ENCODE measurements at regions not wholly inside any gene's neighbourhood (a gene's known extent, or its start where the extent isn't known, plus 50 kb on each side); places are given as distances from the start of the nearest gene placed in this dataset.

GRCh38 chr7:124196519-124196918 lies 163.7 kb upstream of the TMEM229A start:
- no peaks in the 10 kb centered on the region for H3K4me1 ChIP-seq (ENCODE audit: control insufficient read depth, insufficient read depth, low read length)
- TF ChIP-seq CTCF (IDR thresholded peaks at IDR 0.05) = no peak
- no peak overlapping the region for H3K4me3 Mint-ChIP-seq
- no peaks in the 10 kb centered on the region for H3K9me3 ChIP-seq (ENCODE audit: control insufficient read depth, insufficient read depth, low read length)
- H3K4me3 ChIP-seq (ENCODE audit: low read length) = no peak overlapping the region
- ATAC-seq = no peak
- no peaks in the 10 kb centered on the region for H3K36me3 ChIP-seq (ENCODE audit: control insufficient read depth, insufficient read depth, low read length)
- H3K27me3 ChIP-seq (ENCODE audit: control insufficient read depth, insufficient read depth, low read length) = no peaks in the 10 kb centered on the region
- intact Hi-C loops (cut with micrococcal nuclease) = no loop called here
- WGBS (ENCODE audit: insufficient coverage) = 25% methylated on average over 1 of the region's 2 CpGs
- H3K36me3 Mint-ChIP-seq = peaks cover 7% of the 10 kb centered on the region
- H3K27me3 Mint-ChIP-seq (ENCODE audit: low read depth in 2 of 2) = no peaks in the 10 kb centered on the region
- no peaks in the 10 kb centered on the region for H3K4me1 Mint-ChIP-seq
- no peak overlapping the region for H3K27ac ChIP-seq (ENCODE audit: low read length)
- H3K9me3 Mint-ChIP-seq = peaks cover 8 to 16% of the 10 kb centered on the region in 2 donors
- H3K27ac Mint-ChIP-seq = no peak overlapping the region
- DNase-seq = no peak

DNA sequence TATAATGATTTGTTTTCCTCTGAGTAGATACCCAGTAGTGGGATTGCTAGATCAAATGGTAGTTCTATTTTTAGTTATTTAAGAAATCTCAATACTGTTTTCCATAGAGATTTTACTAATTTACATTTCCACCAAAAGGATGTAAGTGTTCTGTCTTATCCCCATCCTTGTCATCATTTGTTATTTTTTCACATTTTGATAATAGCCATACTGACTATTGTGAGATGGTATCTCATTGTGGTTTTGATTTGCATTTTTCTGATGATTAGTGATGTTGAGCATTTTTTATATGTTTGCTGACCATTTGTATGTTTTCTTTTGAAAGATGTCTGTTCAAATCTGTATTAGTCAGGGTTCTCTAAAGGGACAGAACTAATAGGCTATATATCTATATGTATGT lies 160.0 kb upstream of the TMEM229A start:
- H3K4me1 Mint-ChIP-seq = no peaks in the 10 kb centered on the region
- no peaks in the 10 kb centered on the region for H3K36me3 ChIP-seq (ENCODE audit: control insufficient read depth, insufficient read depth, low read length)
- H3K4me3 Mint-ChIP-seq = no peak overlapping the region
- no peaks in the 10 kb centered on the region for H3K27me3 Mint-ChIP-seq (ENCODE audit: low read depth in 2 of 2)
- H3K27me3 ChIP-seq (ENCODE audit: control insufficient read depth, insufficient read depth, low read length) = no peaks in the 10 kb centered on the region
- H3K27ac ChIP-seq (ENCODE audit: low read length) = no peak overlapping the region
- H3K9me3 Mint-ChIP-seq = peaks cover 2 to 7% of the 10 kb centered on the region in 2 donors
- intact Hi-C loops (cut with micrococcal nuclease) = no loop called here
- no peak for ATAC-seq
- no peaks in the 10 kb centered on the region for H3K36me3 Mint-ChIP-seq
- TF ChIP-seq CTCF (IDR thresholded peaks at IDR 0.05) = no peak
- no peak for DNase-seq
- H3K4me1 ChIP-seq (ENCODE audit: control insufficient read depth, insufficient read depth, low read length) = no peaks in the 10 kb centered on the region
- H3K9me3 ChIP-seq (ENCODE audit: control insufficient read depth, insufficient read depth, low read length) = no peaks in the 10 kb centered on the region
- H3K4me3 ChIP-seq (ENCODE audit: low read length) = no peak overlapping the region
- H3K27ac Mint-ChIP-seq = no peak overlapping the region

- H3K36me3 Mint-ChIP-seq = no peaks in the 10 kb centered on the region
- no peaks in the 10 kb centered on the region for H3K4me1 ChIP-seq (ENCODE audit: control insufficient read depth, insufficient read depth, low read length)
- no peaks in the 10 kb centered on the region for H3K9me3 ChIP-seq (ENCODE audit: control insufficient read depth, insufficient read depth, low read length)
- H3K9me3 Mint-ChIP-seq = peaks cover 2 to 5% of the 10 kb centered on the region in 2 donors
- no peak overlapping the region for H3K4me3 ChIP-seq (ENCODE audit: low read length)
- H3K36me3 ChIP-seq (ENCODE audit: control insufficient read depth, insufficient read depth, low read length) = no peaks in the 10 kb centered on the region
- H3K27ac Mint-ChIP-seq = no peak overlapping the region
- H3K27me3 ChIP-seq (ENCODE audit: control insufficient read depth, insufficient read depth, low read length) = no peaks in the 10 kb centered on the region
- no peak for TF ChIP-seq CTCF (IDR thresholded peaks at IDR 0.05)
- no peak overlapping the region for H3K4me3 Mint-ChIP-seq
- no peak for DNase-seq
- WGBS (ENCODE audit: insufficient coverage) = 65% methylated on average over 1 of the region's 1 CpG
- no peak for ATAC-seq
- H3K4me1 Mint-ChIP-seq = no peaks in the 10 kb centered on the region
- intact Hi-C loops (cut with micrococcal nuclease) = no loop called here
- no peaks in the 10 kb centered on the region for H3K27me3 Mint-ChIP-seq (ENCODE audit: low read depth in 2 of 2)
- H3K27ac ChIP-seq (ENCODE audit: low read length) = no peak overlapping the region
Observed at GRCh38 chr7:124191713-124192112, 158.8 kb upstream of the TMEM229A start.

- Mint-ChIP-seq H3K36me3 (no peaks in the 10 kb centered on the region), H3K27me3 (ENCODE audit: low read depth in 2 of 2) (no peaks in the 10 kb centered on the region), H3K4me1 (no peaks in the 10 kb centered on the region), H3K4me3 (no peak overlapping the region), H3K9me3 (peaks cover 2 to 6% of the 10 kb centered on the region in 2 donors), H3K27ac (no peak overlapping the region)
- Histone ChIP-seq H3K27ac (ENCODE audit: low read length) (no peak overlapping the region), H3K4me1 (ENCODE audit: control insufficient read depth, insufficient read depth, low read length) (no peaks in the 10 kb centered on the region), H3K36me3 (ENCODE audit: control insufficient read depth, insufficient read depth, low read length) (no peaks in the 10 kb centered on the region), H3K27me3 (ENCODE audit: control insufficient read depth, insufficient read depth, low read length) (no peaks in the 10 kb centered on the region), H3K9me3 (ENCODE audit: control insufficient read depth, insufficient read depth, low read length) (no peaks in the 10 kb centered on the region), H3K4me3 (ENCODE audit: low read length) (no peak overlapping the region)
- 81% methylated on average over 3 of the region's 3 CpGs for WGBS (ENCODE audit: insufficient coverage)
- DNase-seq = no peak
- TF ChIP-seq CTCF (IDR thresholded peaks at IDR 0.05) = no peak
- intact Hi-C loops (cut with micrococcal nuclease) = no loop called here
- ATAC-seq = no peak
Observed at GRCh38 chr7:124191030-124191429, 158.2 kb upstream of the TMEM229A start.

Measured in natural killer cell (primary cell).